Caco-2 (cell line): ENCODE measurements at regions not wholly inside any gene's neighbourhood (a gene's known extent, or its start where the extent isn't known, plus 50 kb on each side); places are given as distances from the start of the nearest gene placed in this dataset.

ENCODE experiments used
- BruUV-seq: library from RNA; stranded (reverse); fragments of 400-500 nt; replicated peaks from 2 replicates; lab custom pipeline; 2021; lab: Mats Ljungman, UMichigan
- CTCF ChIA-PET: fragments of 300-600 bp; sonication (Branson Sonifier 250); formaldehyde crosslinking; loops from one replicate; lab custom pipeline; 2022; ENCODE audit warnings: antibody characterized with exemption; lab: Charles Lee
- POLR2A ChIA-PET: fragments of 300-600 bp; sonication (Branson Sonifier 250); formaldehyde crosslinking; loops from one replicate; lab custom pipeline; 2022; ENCODE audit warnings: antibody characterized with exemption; lab: Charles Lee
- DNase-seq, 2 experiments: peaks; one replicate each; pipeline versions ENCODE4 v3.0.0 to v3.0.0-alpha.2; 2020 to 2022
- H3K27me3 ChIP-seq: replicated peaks from 2 replicates; pipeline ENCODE4 v1.6.0; 2011; ENCODE audit warnings: low read length; ENCODE audit not compliant: control insufficient read depth, insufficient read depth
- H3K36me3 ChIP-seq: 2 replicates; pipeline ENCODE4 v1.5.1; 2011; ENCODE audit warnings: low read length; ENCODE audit not compliant: control insufficient read depth, insufficient read depth
- H3K4me1 ChIP-seq: fragments of 250-450 bp; sonication (Bioruptor Pico); 2 replicates; pipeline ENCODE4 v1.5.1; 2020; ENCODE audit warnings: mild to moderate bottlenecking
- H3K4me3 ChIP-seq: 2 replicates; pipeline ENCODE4 v1.5.1; 2011; ENCODE audit warnings: low read depth, mild to moderate bottlenecking, control low read depth, low read length
- H3K9me3 ChIP-seq: fragments of 250-450 bp; sonication (Bioruptor Pico); 2 replicates; pipeline ENCODE4 v1.5.1; 2020; ENCODE audit warnings: mild to moderate bottlenecking, moderate library complexity
- H3K27ac Mint-ChIP-seq: one replicate; pipeline ENCODE4 v1.8.0; 2022; ENCODE audit warnings: mixed read lengths; ENCODE audit not compliant: unreplicated experiment
- H3K27me3 Mint-ChIP-seq: one replicate; pipeline ENCODE4 v1.8.0; 2022; ENCODE audit warnings: mixed read lengths; ENCODE audit not compliant: insufficient read depth, unreplicated experiment
- H3K36me3 Mint-ChIP-seq: one replicate; pipeline ENCODE4 v1.8.0; 2022; ENCODE audit warnings: mild to moderate bottlenecking, mixed read lengths; ENCODE audit not compliant: insufficient read depth, unreplicated experiment
- H3K4me1 Mint-ChIP-seq: one replicate; pipeline ENCODE4 v1.8.0; 2022; ENCODE audit warnings: low read depth, mixed read lengths; ENCODE audit not compliant: unreplicated experiment
- H3K4me3 Mint-ChIP-seq: one replicate; pipeline ENCODE4 v1.8.0; 2022; ENCODE audit warnings: mild to moderate bottlenecking, moderate library complexity, mixed read lengths; ENCODE audit not compliant: unreplicated experiment
- H3K9me3 Mint-ChIP-seq: one replicate; pipeline ENCODE4 v1.8.0; 2022; ENCODE audit warnings: mixed read lengths; ENCODE audit not compliant: unreplicated experiment
- intact Hi-C: fragments of 100-400 bp; cut with micrococcal nuclease; formaldehyde crosslinking; loops from one replicate; pipeline ENCODE4 v1.10.0; 2022; ENCODE audit not compliant: unreplicated experiment
- TF ChIP-seq, protein P1 (sequence below), 2 experiments: fragments of 200-600 bp in 1 of 2; IDR thresholded peaks; 1 replicate in 1 of 2; 2 replicates in 1 of 2; pipeline versions ENCODE4 v1.5.1 to v1.8.0; 2011 to 2022; ENCODE audit warnings: antibody characterized with exemption in 1 of 2, control low read depth in 1 of 2, inconsistent platforms in 1 of 2, low read depth in 1 of 2, low read length in 1 of 2, mild to moderate bottlenecking in 1 of 2, moderate library complexity in 1 of 2; ENCODE audit not compliant: insufficient read depth in 1 of 2, severe bottlenecking in 1 of 2, unreplicated experiment in 1 of 2

GRCh38 chr12:108054496-108054895 is 74.6 kb upstream of the WSCD2 start:
- Mint-ChIP-seq H3K27me3 (peaks cover 11% of the 10 kb centered on the region), H3K4me3 (no peak overlapping the region), H3K27ac (no peak overlapping the region), H3K36me3 (no peaks in the 10 kb centered on the region), H3K9me3 (no peaks in the 10 kb centered on the region), H3K4me1 (no peaks in the 10 kb centered on the region)
- TF ChIP-seq, protein P1, sequence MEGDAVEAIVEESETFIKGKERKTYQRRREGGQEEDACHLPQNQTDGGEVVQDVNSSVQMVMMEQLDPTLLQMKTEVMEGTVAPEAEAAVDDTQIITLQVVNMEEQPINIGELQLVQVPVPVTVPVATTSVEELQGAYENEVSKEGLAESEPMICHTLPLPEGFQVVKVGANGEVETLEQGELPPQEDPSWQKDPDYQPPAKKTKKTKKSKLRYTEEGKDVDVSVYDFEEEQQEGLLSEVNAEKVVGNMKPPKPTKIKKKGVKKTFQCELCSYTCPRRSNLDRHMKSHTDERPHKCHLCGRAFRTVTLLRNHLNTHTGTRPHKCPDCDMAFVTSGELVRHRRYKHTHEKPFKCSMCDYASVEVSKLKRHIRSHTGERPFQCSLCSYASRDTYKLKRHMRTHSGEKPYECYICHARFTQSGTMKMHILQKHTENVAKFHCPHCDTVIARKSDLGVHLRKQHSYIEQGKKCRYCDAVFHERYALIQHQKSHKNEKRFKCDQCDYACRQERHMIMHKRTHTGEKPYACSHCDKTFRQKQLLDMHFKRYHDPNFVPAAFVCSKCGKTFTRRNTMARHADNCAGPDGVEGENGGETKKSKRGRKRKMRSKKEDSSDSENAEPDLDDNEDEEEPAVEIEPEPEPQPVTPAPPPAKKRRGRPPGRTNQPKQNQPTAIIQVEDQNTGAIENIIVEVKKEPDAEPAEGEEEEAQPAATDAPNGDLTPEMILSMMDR (IDR thresholded peaks at IDR 0.05; ENCODE audit: insufficient read depth in 1 of 2, low read depth in 1 of 2, low read length in 1 of 2, severe bottlenecking in 1 of 2, unreplicated experiment in 1 of 2): no peak
- BruUV-seq: no TSS peak
- Histone ChIP-seq H3K36me3 (no peaks in the 10 kb centered on the region), H3K4me1 (no peaks in the 10 kb centered on the region), H3K9me3 (no peaks in the 10 kb centered on the region), H3K4me3 (no peak overlapping the region), H3K27me3 (no peaks in the 10 kb centered on the region)
- ChIA-PET POLR2A (no interaction called here), CTCF (no interaction called here)
- intact Hi-C loops: no loop called here
- DNase-seq: no peak

GRCh38 chr12:108055141-108055540 is 73.9 kb upstream of the WSCD2 start:
- DNase-seq: no peak
- H3K36me3 ChIP-seq: no peaks in the 10 kb centered on the region
- POLR2A ChIA-PET: no interaction called here
- intact Hi-C loops: no loop called here
- Mint-ChIP-seq H3K4me3 (no peak overlapping the region), H3K27me3 (peaks cover 11% of the 10 kb centered on the region), H3K27ac (no peak overlapping the region), H3K9me3 (no peaks in the 10 kb centered on the region), H3K4me1 (no peaks in the 10 kb centered on the region), H3K36me3 (no peaks in the 10 kb centered on the region)
- TF ChIP-seq, protein P1 (IDR thresholded peaks at IDR 0.05; ENCODE audit: insufficient read depth in 1 of 2, low read depth in 1 of 2, low read length in 1 of 2, severe bottlenecking in 1 of 2, unreplicated experiment in 1 of 2): no peak
- no peaks in the 10 kb centered on the region for H3K4me1 ChIP-seq
- BruUV-seq: no TSS peak
- H3K27me3 ChIP-seq: no peaks in the 10 kb centered on the region
- CTCF ChIA-PET: no interaction called here
- no peak overlapping the region for H3K4me3 ChIP-seq
- no peaks in the 10 kb centered on the region for H3K9me3 ChIP-seq

DNA sequence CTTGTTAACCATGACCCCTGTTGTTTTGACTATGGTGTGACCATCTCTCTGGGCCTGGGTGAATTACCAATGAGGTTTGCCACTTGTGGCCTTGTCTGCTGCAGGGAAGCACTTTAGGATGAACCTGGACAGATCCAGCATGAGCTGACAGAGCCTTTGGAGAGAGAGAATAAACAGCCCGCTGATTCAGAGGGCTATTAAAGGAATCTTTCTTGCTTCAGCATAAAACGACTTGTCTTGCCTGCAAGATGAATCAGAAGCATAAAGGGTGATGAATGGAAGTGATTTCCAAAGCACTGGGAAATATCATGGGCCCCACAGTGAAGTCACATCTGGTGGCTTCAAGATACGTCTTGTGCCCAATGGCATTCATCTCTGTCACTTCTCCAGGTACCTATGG is 69.0 kb upstream of the WSCD2 start:
- peaks cover 14% of the 10 kb centered on the region for H3K27me3 Mint-ChIP-seq
- H3K4me1 Mint-ChIP-seq: no peaks in the 10 kb centered on the region
- no peaks in the 10 kb centered on the region for H3K9me3 Mint-ChIP-seq
- ChIA-PET CTCF (no interaction called here), POLR2A (no interaction called here)
- H3K36me3 ChIP-seq: no peaks in the 10 kb centered on the region
- TF ChIP-seq, protein P1 (IDR thresholded peaks at IDR 0.05; ENCODE audit: insufficient read depth in 1 of 2, low read depth in 1 of 2, low read length in 1 of 2, severe bottlenecking in 1 of 2, unreplicated experiment in 1 of 2): no peak
- no peaks in the 10 kb centered on the region for H3K27me3 ChIP-seq
- DNase-seq: no peak
- BruUV-seq: no TSS peak
- no peaks in the 10 kb centered on the region for H3K9me3 ChIP-seq
- no peak overlapping the region for H3K4me3 ChIP-seq
- no peaks in the 10 kb centered on the region for H3K4me1 ChIP-seq
- H3K4me3 Mint-ChIP-seq: no peak overlapping the region
- H3K36me3 Mint-ChIP-seq: no peaks in the 10 kb centered on the region
- no peak overlapping the region for H3K27ac Mint-ChIP-seq
- intact Hi-C loops: loop anchor here (10.0 kb wide), 1 partner anchor 455 kb away; the partner anchor contains the start of gene FICD
